Adrenal gland (tissue), 9 donors: ENCODE measurements at regions not wholly inside any gene's neighbourhood (a gene's known extent, or its start where the extent isn't known, plus 50 kb on each side); places are given as distances from the start of the nearest gene placed in this dataset.

ENCODE experiments used
- DNase-seq, 7 donors: peaks; one replicate each; pipeline ENCODE4 v3.0.0-alpha.2; 2019 to 2020
- H3K27ac ChIP-seq, 5 donors: fragments of 200-600 bp; sonication (generic) in 4 of 5; 1 replicate in 3 of 5; 2 replicates in 2 of 5; pipeline versions ENCODE4 v1.5.1 to v1.8.0; 2016 to 2020; ENCODE audit warnings: mild to moderate bottlenecking in 1 of 5
- H3K27me3 ChIP-seq: fragments of 200-600 bp; 2 replicates; pipeline ENCODE4 v1.8.0; 2021
- H3K36me3 ChIP-seq, 2 donors: fragments of 200-600 bp; replicated peaks in 1 of 2; 1 replicate in 1 of 2; 2 replicates in 1 of 2; pipeline versions ENCODE4 v1.5.1 to v1.8.0; 2018 to 2022
- H3K4me1 ChIP-seq, 2 donors: fragments of 200-600 bp; replicated peaks in 1 of 2; 1 replicate in 1 of 2; 2 replicates in 1 of 2; pipeline versions ENCODE4 v1.5.1 to v1.8.0; 2018 to 2021
- H3K4me3 ChIP-seq, 4 donors: fragments of 200-600 bp; sonication (generic) in 3 of 4; one replicate each; pipeline ENCODE4 v1.5.1; 2016 to 2018
- H3K9me3 ChIP-seq, 3 donors: fragments of 200-600 bp; sonication (generic) in 1 of 3; replicated peaks in 1 of 3; 1 replicate in 2 of 3; 2 replicates in 1 of 3; pipeline versions ENCODE4 v1.5.1 to v1.8.0; 2016 to 2021
- POLR2A ChIP-seq, 2 donors: fragments of 450-650 bp; IDR thresholded peaks; one replicate each; pipeline ENCODE4 v1.6.1; 2017; ENCODE audit warnings: antibody characterized with exemption in 2 of 2, mild to moderate bottlenecking in 2 of 2, moderate library complexity in 1 of 2
- WGBS, 4 donors: extraction: QIAGEN DNeasy Blood & Tissue Kit in 2 of 4; methylation state at CpG; one replicate each; pipeline versions ENCODE4 v1.1.5 to v1.1.7; 2013 to 2017; 5-methylcytosine and 5-hydroxymethylcytosine counted together
- intact Hi-C, 2 donors: fragments of 100-400 bp; cut with DNase I; formaldehyde crosslinking; loops; one replicate each; pipeline versions ENCODE4 v1.14.1 to v1.15.0; 2022 to 2023
- TF ChIP-seq, protein P1 (sequence below), 6 experiments: fragments of 450-650 bp in 4 of 6; fragments of 200-600 bp in 2 of 6; sonication (generic) in 1 of 6; IDR thresholded peaks; 1 replicate in 5 of 6; 2 replicates in 1 of 6; pipeline versions ENCODE4 v1.5.1 to v1.8.0; 2016 to 2021; ENCODE audit warnings: antibody characterized with exemption in 6 of 6, mild to moderate bottlenecking in 2 of 6, moderate library complexity in 1 of 6
- donor health status: healthy with polysubstance abuse.
- donor health status: Bipolar disorder and iron deficiency.
- donor health status: DM: yes; HTN: yes; CAD: no.
- donor health status: DM: no; HTN: no; CAD: no.
- donor health status: DM: no; HTN: no; CAD: no.

DNA sequence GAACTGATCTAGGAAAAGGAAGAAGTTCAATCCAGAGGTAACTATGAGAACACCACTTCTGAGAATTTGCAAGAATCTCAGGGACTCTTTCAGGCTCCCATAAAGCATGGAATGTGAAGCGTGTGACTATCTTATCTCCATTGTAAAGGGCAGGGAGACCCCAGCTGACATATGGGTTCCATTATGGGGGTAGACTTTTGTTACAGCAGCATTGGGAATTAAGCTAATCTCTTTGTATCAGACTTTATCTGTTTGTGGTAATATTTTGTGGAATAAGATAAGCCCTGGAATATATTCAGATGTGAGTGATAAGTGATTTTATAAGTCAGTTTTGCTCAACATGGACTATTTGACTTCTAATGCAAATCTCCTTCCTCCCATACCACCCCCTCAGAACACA is 468.3 kb downstream of the MEIS1 start:
- Histone ChIP-seq H3K27ac (no peak overlapping the region), H3K4me3 (no peak overlapping the region), H3K27me3 (no peaks in the 10 kb centered on the region), H3K9me3 (no peaks in the 10 kb centered on the region), H3K4me1 (no peaks in the 10 kb centered on the region), H3K36me3 (no peaks in the 10 kb centered on the region)
- TF ChIP-seq POLR2A (IDR thresholded peaks at IDR 0.05) = no peak
- TF ChIP-seq, protein P1, sequence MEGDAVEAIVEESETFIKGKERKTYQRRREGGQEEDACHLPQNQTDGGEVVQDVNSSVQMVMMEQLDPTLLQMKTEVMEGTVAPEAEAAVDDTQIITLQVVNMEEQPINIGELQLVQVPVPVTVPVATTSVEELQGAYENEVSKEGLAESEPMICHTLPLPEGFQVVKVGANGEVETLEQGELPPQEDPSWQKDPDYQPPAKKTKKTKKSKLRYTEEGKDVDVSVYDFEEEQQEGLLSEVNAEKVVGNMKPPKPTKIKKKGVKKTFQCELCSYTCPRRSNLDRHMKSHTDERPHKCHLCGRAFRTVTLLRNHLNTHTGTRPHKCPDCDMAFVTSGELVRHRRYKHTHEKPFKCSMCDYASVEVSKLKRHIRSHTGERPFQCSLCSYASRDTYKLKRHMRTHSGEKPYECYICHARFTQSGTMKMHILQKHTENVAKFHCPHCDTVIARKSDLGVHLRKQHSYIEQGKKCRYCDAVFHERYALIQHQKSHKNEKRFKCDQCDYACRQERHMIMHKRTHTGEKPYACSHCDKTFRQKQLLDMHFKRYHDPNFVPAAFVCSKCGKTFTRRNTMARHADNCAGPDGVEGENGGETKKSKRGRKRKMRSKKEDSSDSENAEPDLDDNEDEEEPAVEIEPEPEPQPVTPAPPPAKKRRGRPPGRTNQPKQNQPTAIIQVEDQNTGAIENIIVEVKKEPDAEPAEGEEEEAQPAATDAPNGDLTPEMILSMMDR (IDR thresholded peaks at IDR 0.05) = no peak
- intact Hi-C loops = no loop called here
- 93 to 100% (median 98%) methylated on average over 1 of the region's 1 CpG for WGBS, 4 donors
- no peak for DNase-seq

DNA sequence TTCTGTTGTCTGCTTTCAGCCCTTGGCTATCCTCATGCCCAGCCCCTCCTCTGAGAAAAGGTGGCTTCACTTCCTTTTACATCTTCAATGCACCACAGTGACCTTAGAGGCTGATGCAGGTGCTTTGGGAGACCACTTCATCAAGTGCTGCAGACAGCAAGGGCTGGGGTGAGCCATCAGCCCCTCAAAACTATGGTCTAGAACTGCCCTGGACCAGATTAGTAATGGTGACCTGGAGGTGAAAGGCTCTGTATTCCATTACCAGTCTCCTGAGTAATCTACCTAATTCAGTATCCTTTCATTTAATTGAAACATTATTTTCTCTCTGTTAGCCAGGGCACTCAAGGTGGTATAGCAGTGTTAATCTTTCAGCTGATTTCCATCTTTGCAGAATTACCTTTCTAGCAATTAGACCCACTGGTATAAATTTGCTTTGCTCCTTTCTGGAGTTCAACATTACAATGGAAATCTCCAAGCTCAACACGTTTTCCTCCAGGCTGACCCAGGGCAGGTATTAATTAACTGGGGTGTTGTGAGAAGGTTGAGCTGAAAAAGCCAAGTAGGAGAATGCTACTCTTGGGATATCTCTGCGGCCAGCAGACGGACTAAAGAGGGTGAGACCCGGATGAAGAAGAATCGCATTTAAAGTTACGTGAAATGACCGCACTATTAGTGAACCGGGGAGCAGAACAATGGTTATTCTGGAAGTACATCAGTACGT is 469.0 kb downstream of the MEIS1 start:
- WGBS, 4 donors = 92 to 96% (median 93%) methylated on average over 9 of the region's 9 CpGs
- Histone ChIP-seq H3K4me3 (no peak overlapping the region), H3K27ac (no peak overlapping the region), H3K4me1 (no peaks in the 10 kb centered on the region), H3K9me3 (no peaks in the 10 kb centered on the region), H3K36me3 (no peaks in the 10 kb centered on the region), H3K27me3 (no peaks in the 10 kb centered on the region)
- TF ChIP-seq, protein P1 (IDR thresholded peaks at IDR 0.05) = no peak
- TF ChIP-seq POLR2A (IDR thresholded peaks at IDR 0.05) = no peak
- DNase-seq = no peak
- intact Hi-C loops = no loop called here

DNA sequence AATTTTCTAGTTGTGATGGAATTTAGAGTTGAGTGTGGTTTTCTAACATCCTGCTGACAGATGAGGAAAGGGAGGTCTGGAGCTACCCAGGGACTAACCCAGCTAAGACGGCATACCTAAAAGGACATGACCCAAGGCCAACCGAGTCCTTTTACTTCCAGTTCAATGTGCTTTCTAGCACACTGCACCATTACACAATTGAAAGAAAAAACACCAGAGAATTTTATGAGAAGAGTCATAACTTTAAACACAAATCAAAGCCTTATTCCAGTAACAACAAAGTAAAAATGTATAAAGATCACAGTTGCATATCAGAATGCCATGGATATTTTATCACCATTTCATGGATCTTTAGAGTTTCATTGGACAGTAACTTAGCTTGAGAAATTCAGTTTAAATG is 480.3 kb downstream of the MEIS1 start:
- 36 to 57% (median 54%) methylated on average over 2 of the region's 2 CpGs for WGBS, 4 donors
- no peak overlapping the region for H3K4me3 ChIP-seq
- no peak for TF ChIP-seq POLR2A (IDR thresholded peaks at IDR 0.05)
- TF ChIP-seq, protein P1 (IDR thresholded peaks at IDR 0.05) = no peak
- intact Hi-C loops = no loop called here
- H3K27ac ChIP-seq = no peak overlapping the region
- DNase-seq = no peak
- H3K4me1 ChIP-seq = no peaks in the 10 kb centered on the region
- H3K36me3 ChIP-seq = no peaks in the 10 kb centered on the region
- H3K9me3 ChIP-seq = no peaks in the 10 kb centered on the region
- H3K27me3 ChIP-seq = no peaks in the 10 kb centered on the region

DNA sequence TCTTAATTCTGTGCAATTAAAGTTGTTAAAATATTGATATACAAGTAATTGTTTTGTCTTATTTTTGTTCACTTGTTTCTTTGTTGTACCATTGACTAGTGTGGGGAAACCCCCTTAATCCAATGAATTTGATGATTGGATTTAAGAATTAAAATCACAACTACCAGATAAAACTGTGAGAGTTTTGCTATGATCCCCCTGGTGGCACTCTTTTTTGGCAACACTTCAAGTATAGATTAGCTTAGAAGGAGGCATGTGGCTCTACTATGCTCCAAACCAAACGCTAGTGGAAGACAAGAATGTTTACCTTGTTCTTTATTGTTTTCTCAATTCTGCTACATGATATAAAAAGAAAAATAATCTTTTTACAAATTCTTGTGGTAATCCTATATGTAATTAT is 477.8 kb upstream of the ETAA1 start:
- no peak overlapping the region for H3K27ac ChIP-seq
- no peaks in the 10 kb centered on the region for H3K4me1 ChIP-seq
- intact Hi-C loops = no loop called here
- no peaks in the 10 kb centered on the region for H3K36me3 ChIP-seq
- H3K9me3 ChIP-seq = no peaks in the 10 kb centered on the region
- DNase-seq = no peak
- TF ChIP-seq POLR2A (IDR thresholded peaks at IDR 0.05) = no peak
- TF ChIP-seq, protein P1 (IDR thresholded peaks at IDR 0.05) = no peak
- no peak overlapping the region for H3K4me3 ChIP-seq
- WGBS, 4 donors = 90 to 92% (median 90%) methylated on average over 1 of the region's 1 CpG
- no peaks in the 10 kb centered on the region for H3K27me3 ChIP-seq
